ENCODE measurements at regions not wholly inside any gene's neighbourhood (a gene's known extent, or its start where the extent isn't known, plus 50 kb on each side); places are given as distances from the start of the nearest gene placed in this dataset.

- TF ChIP-seq CTCF (IDR thresholded peaks at IDR 0.05 in 2 of 3, conservative IDR thresholded peaks at IDR 0.05 in 1 of 3; ENCODE audit: borderline replicate concordance in 1 of 3, insufficient read depth in 1 of 3, low read depth in 2 of 3, low read length in 2 of 3) (no peak), POLR2A (IDR thresholded peaks at IDR 0.05; ENCODE audit: borderline replicate concordance, extremely low read depth, insufficient read depth, insufficient read length) (no peak), REST (IDR thresholded peaks at IDR 0.05; ENCODE audit: low read depth) (no peak), EZH2phosphoT487 (IDR thresholded peaks at IDR 0.05; ENCODE audit: borderline replicate concordance) (no peak), EZH2 (IDR thresholded peaks at IDR 0.05) (no peak), ATF3 (IDR thresholded peaks at IDR 0.05) (no peak), TCF7L2 (IDR thresholded peaks at IDR 0.05; ENCODE audit: borderline replicate concordance, extremely low read depth, insufficient read depth, insufficient read length) (no peak), RAD21 (IDR thresholded peaks at IDR 0.05; ENCODE audit: low read depth) (no peak), CEBPB (IDR thresholded peaks at IDR 0.05; ENCODE audit: low read depth) (no peak), EGR1 (IDR thresholded peaks at IDR 0.05; ENCODE audit: low read depth) (no peak), POLR2AphosphoS5 (IDR thresholded peaks at IDR 0.05; ENCODE audit: low read depth, low read length) (no peak), JUND (IDR thresholded peaks at IDR 0.05) (no peak)
Observed at GRCh38 chr12:124194893-124195566, 99.9 kb upstream of the RFLNA start.
